ENCODE measurements at regions not wholly inside any gene's neighbourhood (a gene's known extent, or its start where the extent isn't known, plus 50 kb on each side); places are given as distances from the start of the nearest gene placed in this dataset.

- no peak for DNase-seq
These were observed 174.3 kb upstream of the TNFAIP3 start for GRCh38 chr6:137692806-137693205.

DNA sequence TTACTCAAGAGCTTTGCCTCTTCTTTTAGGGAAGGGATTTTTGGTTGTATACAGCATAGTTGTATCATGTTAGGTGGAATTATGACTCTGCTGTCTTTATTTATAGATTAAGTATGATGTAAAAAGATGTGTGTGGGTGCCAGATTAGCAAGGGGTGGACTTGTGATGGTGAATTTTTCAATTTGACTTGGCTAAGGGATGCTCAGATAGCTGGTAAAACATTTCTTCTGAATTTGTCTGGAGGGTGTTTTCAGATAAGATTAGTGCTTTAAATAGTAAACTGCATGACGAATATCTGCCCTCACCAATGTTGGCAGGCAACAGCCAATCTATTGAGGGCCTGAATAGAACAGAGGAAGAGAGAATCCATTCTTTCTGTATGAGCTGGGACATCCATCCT, 173.3 kb upstream of the TNFAIP3 start:
- DNase-seq: no peak

DNA sequence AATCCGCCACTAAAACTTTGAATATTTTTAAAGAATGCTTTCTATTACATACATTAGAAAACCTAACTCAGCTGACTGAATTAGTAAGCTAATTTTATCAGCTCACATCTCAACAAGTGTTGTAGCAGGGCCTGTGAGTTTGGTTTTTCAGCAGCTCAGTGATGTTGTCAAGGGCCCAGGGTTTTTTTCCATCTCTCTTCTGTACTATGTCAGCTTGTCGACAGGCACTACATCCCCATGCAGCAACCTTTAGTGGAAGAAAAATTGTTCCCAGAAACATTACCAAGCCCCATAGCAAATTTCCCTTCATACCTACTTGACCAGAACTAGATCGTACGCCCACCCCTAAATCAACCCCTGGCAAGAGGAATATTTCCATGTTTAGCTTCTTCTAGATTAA, 170.3 kb upstream of the TNFAIP3 start:
- DNase-seq: no peak

- no peak for DNase-seq
These were observed 169.7 kb upstream of the TNFAIP3 start for GRCh38 chr6:137697267-137697938.

- no peak for DNase-seq
These were observed 168.4 kb upstream of the TNFAIP3 start for GRCh38 chr6:137698636-137699030.

DNA sequence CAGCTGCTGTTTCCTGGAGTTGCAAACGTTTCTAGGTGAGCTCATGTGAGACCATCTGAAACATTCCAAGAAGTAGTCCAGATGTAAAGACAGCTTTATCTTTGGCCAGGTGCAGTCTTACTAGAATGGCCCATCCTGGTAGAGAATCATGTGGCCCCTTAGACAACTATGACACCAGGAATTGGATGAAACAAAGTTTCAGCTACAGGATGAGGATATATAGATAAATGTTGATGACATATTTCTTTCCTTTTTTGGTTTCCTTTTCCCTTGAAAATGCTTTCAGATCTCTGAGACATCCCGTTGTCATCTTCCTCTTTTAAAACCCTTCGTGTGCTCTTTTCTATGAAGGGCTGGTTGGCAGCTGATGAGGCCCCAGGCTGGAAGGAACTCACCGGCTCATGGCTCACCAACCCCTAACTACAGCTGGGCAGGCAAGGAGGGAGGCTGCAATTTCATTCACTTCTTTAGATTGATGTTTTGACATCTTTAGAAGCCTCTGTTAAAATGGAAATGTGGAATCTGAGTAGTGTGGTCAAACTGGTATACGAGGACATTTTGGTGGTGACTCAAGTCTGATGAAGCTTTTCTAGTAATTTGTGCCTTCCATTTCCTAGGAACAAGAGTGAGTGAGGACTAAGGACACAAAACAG, 167.9 kb upstream of the TNFAIP3 start:
- no peak for DNase-seq

DNA sequence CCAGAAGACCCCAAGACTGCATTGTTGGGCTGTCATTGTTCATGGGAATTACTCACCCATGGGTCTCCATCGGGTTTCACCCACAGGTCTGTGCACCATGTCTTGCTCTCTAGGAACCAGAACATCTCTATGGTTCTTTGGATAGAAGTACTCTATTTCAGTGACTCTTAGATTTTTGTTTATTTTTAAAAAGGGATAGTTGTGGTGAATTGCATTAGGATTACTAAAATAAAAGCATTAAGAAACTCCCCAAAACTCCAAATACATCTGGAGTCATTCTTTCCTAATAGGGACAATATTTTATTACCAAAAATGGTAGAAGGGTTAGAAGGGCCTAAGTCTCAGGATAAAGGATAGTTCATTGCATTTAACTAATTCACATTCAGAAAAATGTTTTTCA, 166.9 kb upstream of the TNFAIP3 start:
- DNase-seq: no peak

DNA sequence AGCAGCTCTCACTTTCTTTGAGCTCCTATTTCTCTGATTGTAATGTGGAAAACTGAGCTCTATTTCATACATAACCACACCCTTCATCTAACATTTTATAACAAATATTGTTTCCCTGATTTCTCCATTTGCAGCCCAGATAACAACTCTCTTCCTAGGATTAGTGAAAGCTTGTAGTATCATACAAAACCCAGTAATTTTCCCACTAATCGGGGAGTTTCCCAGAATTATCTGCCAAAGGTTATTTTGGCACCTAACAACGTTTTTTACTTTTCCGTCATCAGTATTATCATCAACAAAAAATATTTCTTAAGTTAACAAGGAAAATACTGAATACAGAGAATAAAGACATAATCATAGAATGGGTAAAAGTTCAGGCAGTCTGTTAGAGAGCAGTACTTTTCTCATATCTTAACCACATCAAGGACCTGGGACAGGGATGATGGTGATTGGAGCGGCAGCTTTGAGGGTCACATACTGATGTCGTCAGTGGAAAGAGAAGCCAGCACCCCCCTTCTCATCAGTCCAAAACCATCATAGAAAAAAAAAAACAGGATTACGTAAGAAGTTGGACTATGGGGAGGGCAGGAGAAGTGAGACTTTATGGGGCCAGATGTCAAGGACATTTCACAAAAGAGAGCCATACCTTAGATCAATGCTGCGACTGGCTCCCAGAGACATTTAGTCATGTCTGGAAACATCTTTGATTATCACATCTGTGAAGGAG, 166.1 kb upstream of the TNFAIP3 start:
- DNase-seq: no peak

- peak; percentile 17 for DNase-seq
These were observed 165.1 kb upstream of the TNFAIP3 start for GRCh38 chr6:137701942-137702341.

- DNase-seq: no peak
These were observed 164.2 kb upstream of the TNFAIP3 start for GRCh38 chr6:137702791-137703424.

GRCh38 chr6:137704802-137705159, 162.3 kb upstream of the TNFAIP3 start:
- no peak for DNase-seq

- DNase-seq: peak; percentile 50
These were observed 161.6 kb upstream of the TNFAIP3 start for GRCh38 chr6:137705160-137706082.

DNA sequence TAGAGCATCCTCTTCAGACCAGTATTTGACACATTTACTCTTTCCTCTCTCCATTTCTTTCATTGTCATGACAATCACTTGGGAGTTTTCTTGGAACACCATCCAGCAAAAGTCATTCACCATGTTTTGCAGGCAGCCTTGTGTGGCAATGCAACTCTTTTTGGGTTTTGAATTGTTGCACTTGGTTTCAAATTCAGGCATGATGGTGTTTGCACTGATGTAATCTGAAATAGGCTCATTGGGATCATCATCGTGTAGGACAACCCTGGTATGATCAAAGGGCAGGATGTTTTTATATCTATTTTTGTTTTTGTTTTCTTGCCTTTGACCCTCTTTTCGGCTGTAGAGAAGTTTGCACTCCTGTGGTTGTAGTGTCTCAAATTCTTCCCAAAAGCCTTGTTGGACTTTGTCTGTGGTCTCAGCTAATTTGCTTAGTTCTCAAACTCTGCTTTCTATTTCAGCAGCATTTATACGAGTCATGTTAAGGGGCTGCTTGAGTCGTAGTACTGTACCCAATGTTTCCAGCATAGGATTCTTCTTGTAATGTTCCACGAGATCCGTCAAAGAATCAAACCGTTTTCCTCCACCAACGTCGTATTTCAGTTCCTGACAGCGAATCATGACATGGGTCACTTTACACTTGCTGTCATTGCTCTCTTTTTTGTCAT, 160.8 kb upstream of the TNFAIP3 start:
- no peak for DNase-seq

GRCh38 chr6:137707038-137707589, 159.9 kb upstream of the TNFAIP3 start:
- DNase-seq: no peak

- peak; percentile 77 for DNase-seq
These were observed 159.3 kb upstream of the TNFAIP3 start for GRCh38 chr6:137707590-137708360.

GRCh38 chr6:137708481-137708880, 158.6 kb upstream of the TNFAIP3 start:
- no peak for DNase-seq

GRCh38 chr6:137709424-137710236, 157.4 kb upstream of the TNFAIP3 start:
- no peak for DNase-seq

- no peak for DNase-seq
These were observed 155.1 kb upstream of the TNFAIP3 start for GRCh38 chr6:137711972-137712371.

GRCh38 chr6:137712587-137712986, 154.5 kb upstream of the TNFAIP3 start:
- DNase-seq: no peak

DNA sequence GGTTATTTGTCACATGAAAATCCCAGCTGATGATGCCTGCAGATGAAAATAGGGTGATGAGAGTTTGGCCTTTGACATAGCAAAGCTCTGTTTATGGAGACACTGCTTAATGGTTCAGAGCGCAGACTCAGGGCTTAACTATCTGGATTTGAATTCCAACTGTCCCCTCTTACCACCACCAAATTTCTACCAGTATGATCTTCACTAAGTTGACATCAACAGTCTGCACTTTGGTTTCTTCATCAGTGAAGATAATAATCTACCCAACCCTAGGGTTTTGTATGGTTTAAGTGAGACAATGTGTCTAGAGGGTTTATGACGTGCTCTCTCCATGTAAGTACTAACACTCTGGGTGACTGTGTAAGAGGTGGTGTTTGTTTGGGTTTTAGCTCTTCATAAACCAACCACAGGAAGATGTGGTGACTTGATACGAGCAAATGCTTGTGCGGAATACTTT, 151.4 kb upstream of the TNFAIP3 start:
- no peak for DNase-seq

All from NCI-H82 (cell line).